SK-N-MC (cell line): ENCODE measurements at regions not wholly inside any gene's neighbourhood (a gene's known extent, or its start where the extent isn't known, plus 50 kb on each side); places are given as distances from the start of the nearest gene placed in this dataset.

Source experiments
- EZH2 ChIP-seq: fragments of 200-600 bp; sonication (generic); IDR thresholded peaks from one replicate; pipeline ENCODE4 v1.6.1; 2017; ENCODE audit warnings: antibody characterized with exemption
- FOXP2 ChIP-seq: optimal IDR thresholded peaks from 2 replicates; pipeline ENCODE3; 2011; ENCODE audit warnings: mild to moderate bottlenecking, moderate library complexity; ENCODE audit not compliant: insufficient read depth; ENCODE audit errors: extremely low read length, control extremely low read depth
- POLR2AphosphoS5 ChIP-seq: IDR thresholded peaks from 2 replicates; pipeline ENCODE4 v1.6.1; 2012; ENCODE audit warnings: mild to moderate bottlenecking, low read depth, low read length, borderline replicate concordance

- TF ChIP-seq POLR2AphosphoS5 (no peak), EZH2 (no peak), FOXP2 (no peak)
Measured at GRCh38 chr2:239593455-239593854, 192.6 kb upstream of the HDAC4 start.
